HEK293T (cell line): ENCODE measurements at regions not wholly inside any gene's neighbourhood (a gene's known extent, or its start where the extent isn't known, plus 50 kb on each side); places are given as distances from the start of the nearest gene placed in this dataset.

Experiments
- CTCF ChIA-PET: fragments of 350-600 bp; formaldehyde crosslinking; extraction: SDS; loops from one replicate; lab custom pipeline; 2021; ENCODE audit warnings: antibody characterized with exemption, inconsistent platforms; lab: Yijun Ruan, JAX
- POLR2A ChIA-PET: fragments of 350-600 bp; formaldehyde crosslinking; extraction: SDS; loops from one replicate; lab custom pipeline; 2020; ENCODE audit warnings: antibody characterized with exemption, inconsistent platforms; lab: Yijun Ruan, JAX
- DNase-seq: peaks from one replicate; pipeline ENCODE4 v3.0.0; 2012; ENCODE audit warnings: mixed read lengths; ENCODE audit errors: extremely low spot score
- ARNT ChIP-seq: fragments of 450-650 bp; IDR thresholded peaks from 2 replicates; pipeline ENCODE4 v1.6.1; 2017; ENCODE audit warnings: mild to moderate bottlenecking
- BHLHE40 ChIP-seq: fragments of 450-650 bp; IDR thresholded peaks from 2 replicates; pipeline ENCODE4 v1.6.1; 2016; ENCODE audit warnings: mild to moderate bottlenecking, moderate library complexity, borderline replicate concordance
- CTBP1 ChIP-seq: fragments of 450-650 bp; IDR thresholded peaks from 2 replicates; pipeline ENCODE4 v1.6.1; 2016; ENCODE audit warnings: borderline replicate concordance
- ELF4 ChIP-seq: fragments of 450-650 bp; IDR thresholded peaks from 2 replicates; pipeline ENCODE4 v1.6.1; 2017; ENCODE audit warnings: antibody characterized with exemption
- FOXA1 ChIP-seq: fragments of 450-650 bp; IDR thresholded peaks from 2 replicates; pipeline ENCODE4 v1.6.1; 2016; ENCODE audit warnings: mild to moderate bottlenecking
- FOXK2 ChIP-seq: fragments of 450-650 bp; IDR thresholded peaks from 2 replicates; pipeline ENCODE4 v1.6.1; 2016; ENCODE audit warnings: mild to moderate bottlenecking
- FOXM1 ChIP-seq: fragments of 450-650 bp; IDR thresholded peaks from 2 replicates; pipeline ENCODE4 v1.6.1; 2017; ENCODE audit warnings: mild to moderate bottlenecking, borderline replicate concordance
- HDGF ChIP-seq: fragments of 450-650 bp; IDR thresholded peaks from 2 replicates; pipeline ENCODE4 v1.6.1; 2017; ENCODE audit warnings: antibody characterized with exemption, borderline replicate concordance
- L3MBTL2 ChIP-seq: fragments of 450-650 bp; conservative IDR thresholded peaks from 2 replicates; pipeline ENCODE4 v1.6.1; 2016; ENCODE audit warnings: mild to moderate bottlenecking
- LEF1 ChIP-seq: fragments of 450-650 bp; IDR thresholded peaks from 2 replicates; pipeline ENCODE4 v1.6.1; 2017; ENCODE audit warnings: mild to moderate bottlenecking, borderline replicate concordance
- NFRKB ChIP-seq: fragments of 450-650 bp; IDR thresholded peaks from 2 replicates; pipeline ENCODE4 v1.6.1; 2016; ENCODE audit warnings: mild to moderate bottlenecking, moderate library complexity
- SP1 ChIP-seq: fragments of 450-650 bp; IDR thresholded peaks from 2 replicates; pipeline ENCODE4 v1.6.1; 2017
- SUZ12 ChIP-seq: fragments of 450-650 bp; IDR thresholded peaks from 2 replicates; pipeline ENCODE4 v1.6.1; 2016; ENCODE audit warnings: mild to moderate bottlenecking
- TARDBP ChIP-seq: fragments of 450-650 bp; IDR thresholded peaks from 2 replicates; pipeline ENCODE4 v1.6.1; 2016
- ZNF384 ChIP-seq: fragments of 450-650 bp; IDR thresholded peaks from 2 replicates; pipeline ENCODE4 v1.6.1; 2016
- TF ChIP-seq, protein P1 (sequence below): fragments of 450-650 bp; IDR thresholded peaks from 2 replicates; pipeline ENCODE4 v1.6.1; 2016

- TF ChIP-seq FOXK2: no peak
- no peak for TF ChIP-seq HDGF
- no peak for DNase-seq
- POLR2A ChIA-PET: no interaction called here
- CTCF ChIA-PET: interaction anchor here (1.0 kb wide), 1 partner anchor 51 kb away, joined by 3 read pairs; no protein-coding TSS in a partner anchor
Observed at GRCh38 chr12:65607401-65607841, 216.9 kb upstream of the HMGA2 start.

- ChIA-PET CTCF (interaction anchor here (0.8 kb wide), 1 partner anchor 65 kb away, joined by 3 read pairs; no protein-coding TSS in a partner anchor), POLR2A (no interaction called here)
- DNase-seq: no peak
- no peak for TF ChIP-seq L3MBTL2
- TF ChIP-seq, protein P1, sequence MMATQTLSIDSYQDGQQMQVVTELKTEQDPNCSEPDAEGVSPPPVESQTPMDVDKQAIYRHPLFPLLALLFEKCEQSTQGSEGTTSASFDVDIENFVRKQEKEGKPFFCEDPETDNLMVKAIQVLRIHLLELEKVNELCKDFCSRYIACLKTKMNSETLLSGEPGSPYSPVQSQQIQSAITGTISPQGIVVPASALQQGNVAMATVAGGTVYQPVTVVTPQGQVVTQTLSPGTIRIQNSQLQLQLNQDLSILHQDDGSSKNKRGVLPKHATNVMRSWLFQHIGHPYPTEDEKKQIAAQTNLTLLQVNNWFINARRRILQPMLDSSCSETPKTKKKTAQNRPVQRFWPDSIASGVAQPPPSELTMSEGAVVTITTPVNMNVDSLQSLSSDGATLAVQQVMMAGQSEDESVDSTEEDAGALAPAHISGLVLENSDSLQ: no peak
- TF ChIP-seq SP1: no peak
- TF ChIP-seq FOXK2: no peak
- TF ChIP-seq NFRKB: no peak
- TF ChIP-seq HDGF: no peak
- TF ChIP-seq BHLHE40: no peak
- TF ChIP-seq ELF4: no peak
Observed at GRCh38 chr12:65608319-65608916, 215.9 kb upstream of the HMGA2 start.

DNA sequence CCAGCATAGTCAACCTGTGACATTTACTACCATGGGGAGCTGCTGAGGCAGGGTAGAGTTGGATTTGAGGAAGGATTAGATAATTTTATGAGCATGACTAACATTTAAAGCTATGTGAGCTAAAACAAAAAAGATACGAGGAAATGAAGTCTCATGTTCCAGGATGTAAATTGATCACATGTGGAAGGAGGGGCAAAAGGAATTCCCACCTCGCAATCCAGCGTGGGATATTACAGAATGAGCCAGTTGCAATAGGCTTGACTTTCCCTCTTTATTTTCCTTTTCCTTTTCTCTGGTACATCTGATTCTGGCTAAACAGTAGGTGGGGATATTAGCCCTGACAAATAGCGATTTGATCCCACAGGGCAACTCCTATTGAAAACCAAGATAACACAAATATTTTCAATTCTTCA lies 214.9 kb upstream of the HMGA2 start:
- ChIA-PET CTCF (interaction anchor here (0.7 kb wide), 1 partner anchor 191 kb away, joined by 4 read pairs; no protein-coding TSS in a partner anchor), POLR2A (no interaction called here)
- no peak for DNase-seq
- no peak for TF ChIP-seq LEF1
- no peak for TF ChIP-seq NFRKB
- TF ChIP-seq ZNF384: no peak
- no peak for TF ChIP-seq HDGF
- TF ChIP-seq CTBP1: no peak
- no peak for TF ChIP-seq TARDBP
- no peak for TF ChIP-seq ARNT
- peak; percentile 34; the same call in 1 of the 2 replicates for TF ChIP-seq L3MBTL2
- no peak for TF ChIP-seq FOXA1

GRCh38 chr12:65611396-65611795 lies 212.9 kb upstream of the HMGA2 start:
- CTCF ChIA-PET: interaction anchor here (1.5 kb wide), 1 partner anchor 9 kb away, joined by 5 read pairs; no protein-coding TSS in a partner anchor
- POLR2A ChIA-PET: no interaction called here
- no peak for TF ChIP-seq ZNF384
- no peak for TF ChIP-seq LEF1
- no peak for TF ChIP-seq TARDBP
- TF ChIP-seq FOXK2: no peak
- no peak for TF ChIP-seq L3MBTL2
- TF ChIP-seq FOXA1: no peak
- TF ChIP-seq NFRKB: no peak
- TF ChIP-seq ELF4: no peak
- no peak for TF ChIP-seq SUZ12
- no peak for TF ChIP-seq ARNT
- TF ChIP-seq FOXM1: no peak
- no peak for TF ChIP-seq SP1
- no peak for TF ChIP-seq HDGF
- no peak for TF ChIP-seq BHLHE40
- TF ChIP-seq CTBP1: no peak
- TF ChIP-seq, protein P1: no peak
- no peak for DNase-seq

GRCh38 chr12:65612440-65612839 lies 211.8 kb upstream of the HMGA2 start:
- TF ChIP-seq NFRKB: no peak
- no peak for TF ChIP-seq LEF1
- no peak for TF ChIP-seq ZNF384
- TF ChIP-seq ELF4: no peak
- TF ChIP-seq FOXA1: no peak
- TF ChIP-seq L3MBTL2: no peak
- no peak for TF ChIP-seq SUZ12
- TF ChIP-seq FOXK2: no peak
- no peak for TF ChIP-seq BHLHE40
- TF ChIP-seq SP1: no peak
- CTCF ChIA-PET: interaction anchor here (1.5 kb wide), 1 partner anchor 10 kb away, joined by 5 read pairs; no protein-coding TSS in a partner anchor
- DNase-seq: no peak
- POLR2A ChIA-PET: no interaction called here

DNA sequence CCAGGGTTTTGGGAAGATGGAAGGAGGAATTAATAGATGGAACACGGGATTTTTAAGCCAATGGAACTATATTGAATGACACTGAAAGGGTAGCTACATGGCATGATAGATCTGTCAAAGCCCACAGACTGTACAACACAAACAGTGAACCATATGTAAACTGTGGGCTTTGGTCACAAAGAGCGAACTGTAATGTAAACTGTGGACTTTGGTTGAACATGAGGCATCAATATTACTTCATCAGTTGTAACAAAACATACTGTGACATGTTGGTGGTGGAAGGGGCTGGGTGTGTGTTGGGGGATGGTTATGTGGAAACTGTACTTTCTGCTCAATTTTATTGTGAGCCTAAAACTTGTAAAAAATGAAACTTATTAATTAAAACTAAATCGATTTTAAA lies 210.6 kb upstream of the HMGA2 start:
- ChIA-PET CTCF (interaction anchor here (0.7 kb wide), 1 partner anchor 53 kb away, joined by 3 read pairs; no protein-coding TSS in a partner anchor), POLR2A (no interaction called here)
- TF ChIP-seq ZNF384 (no peak), L3MBTL2 (no peak), SUZ12 (no peak), TARDBP (no peak), FOXK2 (no peak), FOXM1 (no peak), ELF4 (no peak), LEF1 (no peak), HDGF (no peak), NFRKB (no peak), BHLHE40 (no peak), SP1 (no peak), CTBP1 (no peak), FOXA1 (no peak)
- TF ChIP-seq, protein P1: no peak
- DNase-seq: no peak
